OCI-LY1 (cell line): ENCODE measurements at regions not wholly inside any gene's neighbourhood (a gene's known extent, or its start where the extent isn't known, plus 50 kb on each side); places are given as distances from the start of the nearest gene placed in this dataset.

Experiments
- EZH2 ChIP-seq: fragments of 200-600 bp; sonication (generic), shearing (Covaris generic); IDR thresholded peaks from 2 replicates; pipeline ENCODE4 v1.8.0; 2017; ENCODE audit warnings: borderline replicate concordance, mixed run types, mild to moderate bottlenecking, antibody characterized with exemption, low read length, moderate library complexity, mixed read lengths
- TF ChIP-seq, protein P1 (sequence below): fragments of 200-600 bp; sonication (generic), shearing (Covaris generic); IDR thresholded peaks from 2 replicates; pipeline ENCODE4 v1.5.1; 2017; ENCODE audit warnings: mild to moderate bottlenecking, antibody characterized with exemption, low read length, moderate library complexity, mixed read lengths

DNA sequence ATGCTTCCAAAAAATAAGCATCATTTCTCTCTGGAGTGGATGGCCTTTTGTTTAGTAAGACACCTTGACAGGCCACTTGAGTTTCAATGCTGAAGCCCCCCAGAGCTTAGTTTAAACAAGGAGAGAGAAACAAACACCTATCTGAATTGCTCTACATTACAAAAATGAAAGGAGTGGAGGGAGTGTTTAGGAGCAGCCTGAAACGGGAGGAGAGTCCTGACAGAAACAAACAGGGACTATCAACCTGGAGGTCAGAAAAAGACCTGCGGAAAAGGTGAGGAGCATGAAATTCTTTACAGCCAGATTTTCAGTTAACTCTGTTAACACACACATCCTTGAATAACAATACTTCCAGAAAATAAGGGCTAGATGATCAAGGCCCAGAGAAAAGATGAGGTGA, 126.2 kb downstream of the NR4A2 start:
- TF ChIP-seq, protein P1, sequence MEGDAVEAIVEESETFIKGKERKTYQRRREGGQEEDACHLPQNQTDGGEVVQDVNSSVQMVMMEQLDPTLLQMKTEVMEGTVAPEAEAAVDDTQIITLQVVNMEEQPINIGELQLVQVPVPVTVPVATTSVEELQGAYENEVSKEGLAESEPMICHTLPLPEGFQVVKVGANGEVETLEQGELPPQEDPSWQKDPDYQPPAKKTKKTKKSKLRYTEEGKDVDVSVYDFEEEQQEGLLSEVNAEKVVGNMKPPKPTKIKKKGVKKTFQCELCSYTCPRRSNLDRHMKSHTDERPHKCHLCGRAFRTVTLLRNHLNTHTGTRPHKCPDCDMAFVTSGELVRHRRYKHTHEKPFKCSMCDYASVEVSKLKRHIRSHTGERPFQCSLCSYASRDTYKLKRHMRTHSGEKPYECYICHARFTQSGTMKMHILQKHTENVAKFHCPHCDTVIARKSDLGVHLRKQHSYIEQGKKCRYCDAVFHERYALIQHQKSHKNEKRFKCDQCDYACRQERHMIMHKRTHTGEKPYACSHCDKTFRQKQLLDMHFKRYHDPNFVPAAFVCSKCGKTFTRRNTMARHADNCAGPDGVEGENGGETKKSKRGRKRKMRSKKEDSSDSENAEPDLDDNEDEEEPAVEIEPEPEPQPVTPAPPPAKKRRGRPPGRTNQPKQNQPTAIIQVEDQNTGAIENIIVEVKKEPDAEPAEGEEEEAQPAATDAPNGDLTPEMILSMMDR = no peak
- TF ChIP-seq EZH2 = no peak
